Spleen (tissue), 11 donors: ENCODE measurements at regions not wholly inside any gene's neighbourhood (a gene's known extent, or its start where the extent isn't known, plus 50 kb on each side); places are given as distances from the start of the nearest gene placed in this dataset.

Source experiments
- DNase-seq: peaks from one replicate; pipeline ENCODE4 v3.0.0-alpha.2; 2020
- H3K27ac ChIP-seq, 8 donors: fragments of 200-600 bp; sonication (generic) in 7 of 8; 1 replicate in 4 of 8; 2 replicates in 4 of 8; pipeline versions ENCODE4 v1.5.0 to v1.8.0; 2016 to 2021; ENCODE audit warnings: inconsistent platforms in 4 of 8, mild to moderate bottlenecking in 4 of 8, moderate library complexity in 1 of 8
- H3K27me3 ChIP-seq, 7 donors: fragments of 200-600 bp; sonication (generic) in 6 of 7; replicated peaks in 1 of 7; 1 replicate in 4 of 7; 2 replicates in 3 of 7; pipeline versions ENCODE4 v1.5.0 to v1.8.0; 2016 to 2021; ENCODE audit warnings: inconsistent platforms in 3 of 7, mild to moderate bottlenecking in 1 of 7
- H3K36me3 ChIP-seq, 6 donors: fragments of 200-600 bp; sonication (generic) in 5 of 6; 1 replicate in 4 of 6; 2 replicates in 2 of 6; pipeline versions ENCODE4 v1.5.0 to v1.8.0; 2016 to 2021; ENCODE audit warnings: inconsistent platforms in 2 of 6
- H3K4me1 ChIP-seq, 6 donors: fragments of 200-600 bp; sonication (generic) in 5 of 6; 1 replicate in 3 of 6; 2 replicates in 3 of 6; pipeline versions ENCODE4 v1.5.0 to v1.8.0; 2016 to 2021; ENCODE audit warnings: inconsistent platforms in 3 of 6
- H3K4me3 ChIP-seq, 8 donors: fragments of 200-600 bp; sonication (generic) in 7 of 8; 1 replicate in 4 of 8; 2 replicates in 4 of 8; pipeline versions ENCODE4 v1.5.0 to v1.8.0; 2016 to 2021; ENCODE audit warnings: inconsistent platforms in 4 of 8, mild to moderate bottlenecking in 4 of 8, moderate library complexity in 2 of 8
- H3K9me3 ChIP-seq, 8 donors: fragments of 200-600 bp; sonication (generic) in 7 of 8; 1 replicate in 4 of 8; 2 replicates in 4 of 8; pipeline versions ENCODE4 v1.5.0 to v1.8.0; 2016 to 2021; ENCODE audit warnings: inconsistent platforms in 4 of 8
- CTCF ChIP-seq, 11 experiments: fragments of 200-600 bp in 7 of 11; fragments of 450-650 bp in 4 of 11; sonication (generic) in 4 of 11; IDR thresholded peaks in 8 of 11; conservative IDR thresholded peaks in 3 of 11; 1 replicate in 7 of 11; 2 replicates in 4 of 11; pipeline versions ENCODE4 v1.4.0 to v1.8.0; 2016 to 2021; ENCODE audit warnings: antibody characterized with exemption in 11 of 11, inconsistent platforms in 4 of 11, mild to moderate bottlenecking in 1 of 11
- POLR2A ChIP-seq, 3 donors: fragments of 450-650 bp; IDR thresholded peaks; one replicate each; pipeline ENCODE4 v1.5.1; 2017; ENCODE audit warnings: antibody characterized with exemption in 3 of 3, mild to moderate bottlenecking in 1 of 3
- POLR2AphosphoS5 ChIP-seq, 3 donors: sonication (generic); formaldehyde crosslinking; IDR thresholded peaks; one replicate each; pipeline ENCODE4 v1.5.1; 2017; ENCODE audit warnings: antibody characterized with exemption in 3 of 3
- whole genome bisulfite sequencing, 5 donors: extraction: QIAGEN DNeasy Blood & Tissue Kit in 3 of 5; methylation state at CpG; one replicate each; pipeline versions ENCODE4 v1.1.5 to v1.1.7; 2013 to 2018; 5-methylcytosine and 5-hydroxymethylcytosine counted together
- intact Hi-C: fragments of 100-400 bp; cut with DNase I; formaldehyde crosslinking; loops from one replicate; pipeline ENCODE4 v1.15.0; 2023; ENCODE audit warnings: low total_unique reads
- donor health status: healthy with polysubstance abuse.
- donor health status: DM: no; HTN: no; CAD: no; lungs with moderate emphysema.
- donor health status: DM: no; HTN: no; CAD: no.
- donor health status: Bipolar disorder and iron deficiency.
- donor health status: healthy.
- donor health status: DM: no; HTN: no; CAD: no.
- donor health status: DM: yes; HTN: yes; CAD: no.

GRCh38 chr3:176961916-176962315, 235.4 kb downstream of the TBL1XR1 start:
- H3K36me3 ChIP-seq: no peaks in the 10 kb centered on the region
- no peak overlapping the region for H3K27ac ChIP-seq
- no peaks in the 10 kb centered on the region for H3K4me1 ChIP-seq
- H3K9me3 ChIP-seq: no peaks in the 10 kb centered on the region
- DNase-seq: no peak
- H3K4me3 ChIP-seq: no peak overlapping the region
- intact Hi-C loops: no loop called here
- H3K27me3 ChIP-seq: no peaks in the 10 kb centered on the region
- TF ChIP-seq CTCF (IDR thresholded peaks at IDR 0.05 in 8 of 11, conservative IDR thresholded peaks at IDR 0.05 in 3 of 11) (no peak), POLR2A (IDR thresholded peaks at IDR 0.05) (no peak), POLR2AphosphoS5 (IDR thresholded peaks at IDR 0.05) (no peak)
- WGBS, 5 donors: 65 to 91% (median 76%) methylated on average over 2 of the region's 2 CpGs

- no peaks in the 10 kb centered on the region for H3K9me3 ChIP-seq
- WGBS, 5 donors: 89 to 92% (median 90%) methylated on average over 10 of the region's 10 CpGs
- TF ChIP-seq CTCF (IDR thresholded peaks at IDR 0.05 in 8 of 11, conservative IDR thresholded peaks at IDR 0.05 in 3 of 11) (no peak), POLR2A (IDR thresholded peaks at IDR 0.05) (no peak)
- no peaks in the 10 kb centered on the region for H3K36me3 ChIP-seq
- H3K4me1 ChIP-seq: no peaks in the 10 kb centered on the region
- no peaks in the 10 kb centered on the region for H3K27me3 ChIP-seq
- intact Hi-C loops: no loop called here
- no peak overlapping the region for H3K4me3 ChIP-seq
- H3K27ac ChIP-seq: no peak overlapping the region
- DNase-seq: no peak
Measured at GRCh38 chr3:176959867-176960266, 237.4 kb downstream of the TBL1XR1 start.

GRCh38 chr3:176958560-176958959, 238.7 kb downstream of the TBL1XR1 start:
- TF ChIP-seq POLR2A (IDR thresholded peaks at IDR 0.05) (no peak), POLR2AphosphoS5 (IDR thresholded peaks at IDR 0.05) (no peak), CTCF (IDR thresholded peaks at IDR 0.05 in 8 of 11, conservative IDR thresholded peaks at IDR 0.05 in 3 of 11) (no peak)
- WGBS, 5 donors: 88 to 94% (median 90%) methylated on average over 2 of the region's 2 CpGs
- H3K4me3 ChIP-seq: no peak overlapping the region
- no peaks in the 10 kb centered on the region for H3K27me3 ChIP-seq
- H3K4me1 ChIP-seq: peaks cover 0 to under 1% (median 0%) of the 10 kb centered on the region in 6 donors
- DNase-seq: no peak
- H3K27ac ChIP-seq: no peak overlapping the region
- no peaks in the 10 kb centered on the region for H3K9me3 ChIP-seq
- intact Hi-C loops: no loop called here
- no peaks in the 10 kb centered on the region for H3K36me3 ChIP-seq

- WGBS, 5 donors: 87 to 97% (median 91%) methylated on average over 2 of the region's 2 CpGs
- H3K36me3 ChIP-seq: no peaks in the 10 kb centered on the region
- intact Hi-C loops: no loop called here
- H3K27me3 ChIP-seq: no peaks in the 10 kb centered on the region
- no peak overlapping the region for H3K4me3 ChIP-seq
- H3K9me3 ChIP-seq: no peaks in the 10 kb centered on the region
- no peak for TF ChIP-seq POLR2A (IDR thresholded peaks at IDR 0.05)
- no peak for TF ChIP-seq CTCF (IDR thresholded peaks at IDR 0.05 in 8 of 11, conservative IDR thresholded peaks at IDR 0.05 in 3 of 11)
- TF ChIP-seq POLR2AphosphoS5 (IDR thresholded peaks at IDR 0.05): no peak
- H3K4me1 ChIP-seq: peaks cover 0 to 6% (median 0%) of the 10 kb centered on the region in 6 donors
- DNase-seq: no peak
- H3K27ac ChIP-seq: no peak overlapping the region
Measured at GRCh38 chr3:176954517-176954916, 242.8 kb downstream of the TBL1XR1 start.
